ENCODE measurements at regions not wholly inside any gene's neighbourhood (a gene's known extent, or its start where the extent isn't known, plus 50 kb on each side); places are given as distances from the start of the nearest gene placed in this dataset.

- no peak for DNase-seq
- no peak overlapping the region for H3K4me3 Mint-ChIP-seq
Observed at GRCh38 chr17:14458724-14459123, 157.8 kb downstream of the HS3ST3B1 start.

GRCh38 chr17:14454746-14455145, 153.9 kb downstream of the HS3ST3B1 start:
- H3K4me1 Mint-ChIP-seq: peaks cover 5% of the 10 kb centered on the region
- H3K27ac Mint-ChIP-seq: no peak overlapping the region
- ATAC-seq (no peak), DNase-seq (no peak)
- peaks cover 1% of the 10 kb centered on the region for H3K27me3 Mint-ChIP-seq
- no peak overlapping the region for H3K4me3 Mint-ChIP-seq
- H3K36me3 Mint-ChIP-seq (ENCODE audit: low read depth): no peaks in the 10 kb centered on the region
- H3K9me3 ChIP-seq (ENCODE audit: control insufficient read depth, low read length, poor library complexity, severe bottlenecking): no peaks in the 10 kb centered on the region

More at GRCh38 chr17:14458724-14459123, 157.8 kb downstream of the HS3ST3B1 start:
- Mint-ChIP-seq H3K36me3 (ENCODE audit: low read depth) (no peaks in the 10 kb centered on the region), H3K4me1 (peaks cover 5% of the 10 kb centered on the region), H3K27ac (no peak overlapping the region), H3K27me3 (peaks cover 6% of the 10 kb centered on the region)
- H3K9me3 ChIP-seq (ENCODE audit: control insufficient read depth, low read length, poor library complexity, severe bottlenecking): no peaks in the 10 kb centered on the region
- no peak for ATAC-seq

- no peak for ATAC-seq
- no peak for DNase-seq
- Mint-ChIP-seq H3K4me1 (peaks cover 5% of the 10 kb centered on the region), H3K27me3 (no peaks in the 10 kb centered on the region), H3K27ac (no peak overlapping the region), H3K36me3 (ENCODE audit: low read depth) (no peaks in the 10 kb centered on the region), H3K4me3 (no peak overlapping the region)
- H3K9me3 ChIP-seq (ENCODE audit: control insufficient read depth, low read length, poor library complexity, severe bottlenecking): no peaks in the 10 kb centered on the region
Observed at GRCh38 chr17:14452856-14453255, 152.0 kb downstream of the HS3ST3B1 start.

- Mint-ChIP-seq H3K36me3 (ENCODE audit: low read depth) (no peaks in the 10 kb centered on the region), H3K4me1 (peaks cover 4% of the 10 kb centered on the region), H3K27ac (no peak overlapping the region), H3K4me3 (no peak overlapping the region), H3K27me3 (no peaks in the 10 kb centered on the region)
- no peaks in the 10 kb centered on the region for H3K9me3 ChIP-seq (ENCODE audit: control insufficient read depth, low read length, poor library complexity, severe bottlenecking)
- DNase-seq: no peak
- ATAC-seq: no peak
Observed at GRCh38 chr17:14451729-14452191, 150.9 kb downstream of the HS3ST3B1 start.

GRCh38 chr17:14448818-14449217, 147.9 kb downstream of the HS3ST3B1 start:
- H3K27ac Mint-ChIP-seq: no peak overlapping the region
- ATAC-seq (no peak), DNase-seq (no peak)
- no peak overlapping the region for H3K4me3 Mint-ChIP-seq
- H3K4me1 Mint-ChIP-seq: no peaks in the 10 kb centered on the region
- H3K36me3 Mint-ChIP-seq (ENCODE audit: low read depth): peaks cover 2% of the 10 kb centered on the region
- H3K9me3 ChIP-seq (ENCODE audit: control insufficient read depth, low read length, poor library complexity, severe bottlenecking): no peaks in the 10 kb centered on the region
- H3K27me3 Mint-ChIP-seq: peaks cover 5% of the 10 kb centered on the region

GRCh38 chr17:14446825-14447224, 145.9 kb downstream of the HS3ST3B1 start:
- H3K9me3 ChIP-seq (ENCODE audit: control insufficient read depth, low read length, poor library complexity, severe bottlenecking): no peaks in the 10 kb centered on the region
- no peak overlapping the region for H3K27ac Mint-ChIP-seq
- H3K4me1 Mint-ChIP-seq: no peaks in the 10 kb centered on the region
- H3K27me3 Mint-ChIP-seq: peaks cover 5% of the 10 kb centered on the region
- DNase-seq: no peak
- ATAC-seq: no peak
- H3K4me3 Mint-ChIP-seq: no peak overlapping the region
- H3K36me3 Mint-ChIP-seq (ENCODE audit: low read depth): peaks cover 2% of the 10 kb centered on the region

GRCh38 chr17:14444915-14445314, 144.0 kb downstream of the HS3ST3B1 start:
- Mint-ChIP-seq H3K27ac (no peak overlapping the region), H3K27me3 (peaks cover 5% of the 10 kb centered on the region), H3K4me1 (no peaks in the 10 kb centered on the region), H3K4me3 (no peak overlapping the region), H3K36me3 (ENCODE audit: low read depth) (peaks cover 2% of the 10 kb centered on the region)
- ATAC-seq (no peak), DNase-seq (no peak)
- H3K9me3 ChIP-seq (ENCODE audit: control insufficient read depth, low read length, poor library complexity, severe bottlenecking): no peaks in the 10 kb centered on the region

GRCh38 chr17:14442798-14443528, 142.1 kb downstream of the HS3ST3B1 start:
- Mint-ChIP-seq H3K4me3 (no peak overlapping the region), H3K27ac (peak overlapping the region; percentile 21), H3K27me3 (peaks cover 5% of the 10 kb centered on the region), H3K36me3 (ENCODE audit: low read depth) (peaks cover 2% of the 10 kb centered on the region), H3K4me1 (peaks cover 2% of the 10 kb centered on the region)
- ATAC-seq: no peak
- no peak for DNase-seq
- H3K9me3 ChIP-seq (ENCODE audit: control insufficient read depth, low read length, poor library complexity, severe bottlenecking): no peaks in the 10 kb centered on the region

- no peaks in the 10 kb centered on the region for H3K9me3 ChIP-seq (ENCODE audit: control insufficient read depth, low read length, poor library complexity, severe bottlenecking)
- H3K4me1 Mint-ChIP-seq: peaks cover 4% of the 10 kb centered on the region
- DNase-seq: no peak
- H3K4me3 Mint-ChIP-seq: no peak overlapping the region
- H3K36me3 Mint-ChIP-seq (ENCODE audit: low read depth): peaks cover 3% of the 10 kb centered on the region
- H3K27ac Mint-ChIP-seq: no peak overlapping the region
- no peak for ATAC-seq
- no peaks in the 10 kb centered on the region for H3K27me3 Mint-ChIP-seq
Observed at GRCh38 chr17:14437176-14437575, 136.3 kb downstream of the HS3ST3B1 start.

- H3K4me3 Mint-ChIP-seq: no peak overlapping the region
- no peaks in the 10 kb centered on the region for H3K27me3 Mint-ChIP-seq
- H3K4me1 Mint-ChIP-seq: peaks cover 4% of the 10 kb centered on the region
- H3K36me3 Mint-ChIP-seq (ENCODE audit: low read depth): peaks cover 3% of the 10 kb centered on the region
- no peaks in the 10 kb centered on the region for H3K9me3 ChIP-seq (ENCODE audit: control insufficient read depth, low read length, poor library complexity, severe bottlenecking)
- ATAC-seq (no peak), DNase-seq (no peak)
- H3K27ac Mint-ChIP-seq: no peak overlapping the region
Observed at GRCh38 chr17:14436266-14436665, 135.4 kb downstream of the HS3ST3B1 start.

GRCh38 chr17:14434506-14434905, 133.6 kb downstream of the HS3ST3B1 start:
- Mint-ChIP-seq H3K4me3 (no peak overlapping the region), H3K4me1 (peaks cover 11% of the 10 kb centered on the region), H3K27me3 (no peaks in the 10 kb centered on the region), H3K27ac (no peak overlapping the region), H3K36me3 (ENCODE audit: low read depth) (peaks cover 3% of the 10 kb centered on the region)
- DNase-seq (no peak), ATAC-seq (no peak)
- H3K9me3 ChIP-seq (ENCODE audit: control insufficient read depth, low read length, poor library complexity, severe bottlenecking): no peaks in the 10 kb centered on the region

GRCh38 chr17:14432079-14432478, 131.2 kb downstream of the HS3ST3B1 start:
- peaks cover 31% of the 10 kb centered on the region for H3K4me1 Mint-ChIP-seq
- ATAC-seq (no peak), DNase-seq (no peak)
- no peak overlapping the region for H3K4me3 Mint-ChIP-seq
- H3K9me3 ChIP-seq (ENCODE audit: control insufficient read depth, low read length, poor library complexity, severe bottlenecking): no peaks in the 10 kb centered on the region
- no peaks in the 10 kb centered on the region for H3K27me3 Mint-ChIP-seq
- H3K27ac Mint-ChIP-seq: no peak overlapping the region
- peaks cover under 1% of the 10 kb centered on the region for H3K36me3 Mint-ChIP-seq (ENCODE audit: low read depth)

GRCh38 chr17:14429084-14429483, 128.2 kb downstream of the HS3ST3B1 start:
- DNase-seq (no peak), ATAC-seq (no peak)
- peak overlapping the region; percentile 93 for H3K27ac Mint-ChIP-seq

GRCh38 chr17:14428648-14429029, 127.8 kb downstream of the HS3ST3B1 start:
- peak overlapping the region; percentile 93 for H3K27ac Mint-ChIP-seq
- peaks cover 2% of the 10 kb centered on the region for H3K36me3 Mint-ChIP-seq (ENCODE audit: low read depth)
- no peaks in the 10 kb centered on the region for H3K9me3 ChIP-seq (ENCODE audit: control insufficient read depth, low read length, poor library complexity, severe bottlenecking)
- DNase-seq: no peak
- no peaks in the 10 kb centered on the region for H3K27me3 Mint-ChIP-seq
- H3K4me3 Mint-ChIP-seq: peak overlapping the region; percentile 93
- peak; percentile 73 for ATAC-seq
- H3K4me1 Mint-ChIP-seq: peaks cover 43% of the 10 kb centered on the region

More at GRCh38 chr17:14429084-14429483, 128.2 kb downstream of the HS3ST3B1 start:
- H3K4me3 Mint-ChIP-seq: peak overlapping the region; percentile 93
- no peaks in the 10 kb centered on the region for H3K27me3 Mint-ChIP-seq
- peaks cover 2% of the 10 kb centered on the region for H3K36me3 Mint-ChIP-seq (ENCODE audit: low read depth)
- H3K9me3 ChIP-seq (ENCODE audit: control insufficient read depth, low read length, poor library complexity, severe bottlenecking): no peaks in the 10 kb centered on the region
- H3K4me1 Mint-ChIP-seq: peaks cover 39% of the 10 kb centered on the region
